ENCODE measurements at regions not wholly inside any gene's neighbourhood (a gene's known extent, or its start where the extent isn't known, plus 50 kb on each side); places are given as distances from the start of the nearest gene placed in this dataset.

GRCh38 chr17:36879624-36880131 lies 57.6 kb upstream of the LHX1 start:
- no peak for DNase-seq
- no peaks in the 10 kb centered on the region for H3K27me3 ChIP-seq
- 88 to 91% methylated on average over 12 to 13 of the region's 14 CpGs for WGBS, 2 donors
- TF ChIP-seq POLR2A (IDR thresholded peaks at IDR 0.05) (no peak), CTCF (IDR thresholded peaks at IDR 0.05) (no peak)
- H3K4me1 ChIP-seq: no peaks in the 10 kb centered on the region
- no peak overlapping the region for H3K27ac ChIP-seq
- H3K4me3 ChIP-seq (replicated peaks in 1 of 3): no peak overlapping the region
- intact Hi-C loops (cut with DNase I): no loop called here
- no peaks in the 10 kb centered on the region for H3K9me3 ChIP-seq
- H3K36me3 ChIP-seq: no peaks in the 10 kb centered on the region

- DNase-seq: no peak
- Histone ChIP-seq H3K36me3 (no peaks in the 10 kb centered on the region), H3K9me3 (no peaks in the 10 kb centered on the region), H3K27me3 (no peaks in the 10 kb centered on the region), H3K4me3 (replicated peaks in 1 of 3) (no peak overlapping the region), H3K27ac (no peak overlapping the region), H3K4me1 (no peaks in the 10 kb centered on the region)
- WGBS, 2 donors: 85 to 86% methylated on average over 6 of the region's 6 CpGs
- intact Hi-C loops (cut with DNase I): no loop called here
- TF ChIP-seq CTCF (IDR thresholded peaks at IDR 0.05) (no peak), POLR2A (IDR thresholded peaks at IDR 0.05) (no peak)
These were observed 56.9 kb upstream of the LHX1 start for GRCh38 chr17:36880268-36880905.

GRCh38 chr17:36881323-36881722 lies 56.0 kb upstream of the LHX1 start:
- no peak overlapping the region for H3K4me3 ChIP-seq (replicated peaks in 1 of 3)
- H3K36me3 ChIP-seq: no peaks in the 10 kb centered on the region
- intact Hi-C loops (cut with DNase I): no loop called here
- H3K9me3 ChIP-seq: no peaks in the 10 kb centered on the region
- no peaks in the 10 kb centered on the region for H3K27me3 ChIP-seq
- TF ChIP-seq CTCF (IDR thresholded peaks at IDR 0.05) (no peak), POLR2A (IDR thresholded peaks at IDR 0.05) (no peak)
- H3K27ac ChIP-seq: no peak overlapping the region
- DNase-seq: no peak
- no peaks in the 10 kb centered on the region for H3K4me1 ChIP-seq

GRCh38 chr17:36884495-36885152 lies 52.7 kb upstream of the LHX1 start:
- Histone ChIP-seq H3K27ac (no peak overlapping the region), H3K4me1 (no peaks in the 10 kb centered on the region), H3K4me3 (replicated peaks in 1 of 3) (no peak overlapping the region), H3K9me3 (no peaks in the 10 kb centered on the region), H3K36me3 (no peaks in the 10 kb centered on the region), H3K27me3 (no peaks in the 10 kb centered on the region)
- intact Hi-C loops (cut with DNase I): no loop called here
- DNase-seq: no peak
- 15 to 24% methylated on average over 20 to 25 of the region's 27 CpGs for WGBS, 2 donors
- TF ChIP-seq CTCF (IDR thresholded peaks at IDR 0.05) (no peak), POLR2A (IDR thresholded peaks at IDR 0.05) (no peak)

GRCh38 chr17:36885153-36885735 lies 52.0 kb upstream of the LHX1 start:
- Histone ChIP-seq H3K36me3 (no peaks in the 10 kb centered on the region), H3K9me3 (no peaks in the 10 kb centered on the region), H3K4me3 (replicated peaks in 1 of 3) (no peak overlapping the region), H3K27ac (no peak overlapping the region), H3K27me3 (no peaks in the 10 kb centered on the region), H3K4me1 (no peaks in the 10 kb centered on the region)
- intact Hi-C loops (cut with DNase I): no loop called here
- DNase-seq: no peak
- 67 to 75% methylated on average over 19 of the region's 19 CpGs for WGBS, 2 donors
- TF ChIP-seq POLR2A (IDR thresholded peaks at IDR 0.05) (no peak), CTCF (IDR thresholded peaks at IDR 0.05) (no peak)

Data from thyroid gland (tissue), 4 donors.